GM18909 (cell line): ENCODE measurements at regions not wholly inside any gene's neighbourhood (a gene's known extent, or its start where the extent isn't known, plus 50 kb on each side); places are given as distances from the start of the nearest gene placed in this dataset.
"Not testable (repeated sequence)": the region's sequence is repeated elsewhere in the genome, so short reads cannot be mapped to it uniquely, and the experiment has no call there.

Experiments used
- ATAC-seq: cut with Tn5 transposase; IDR thresholded peaks from one replicate; pipeline ENCODE4 v1.9.1; 2021; ENCODE audit warnings: mild to moderate bottlenecking; ENCODE audit not compliant: unreplicated experiment, poor library complexity

DNA sequence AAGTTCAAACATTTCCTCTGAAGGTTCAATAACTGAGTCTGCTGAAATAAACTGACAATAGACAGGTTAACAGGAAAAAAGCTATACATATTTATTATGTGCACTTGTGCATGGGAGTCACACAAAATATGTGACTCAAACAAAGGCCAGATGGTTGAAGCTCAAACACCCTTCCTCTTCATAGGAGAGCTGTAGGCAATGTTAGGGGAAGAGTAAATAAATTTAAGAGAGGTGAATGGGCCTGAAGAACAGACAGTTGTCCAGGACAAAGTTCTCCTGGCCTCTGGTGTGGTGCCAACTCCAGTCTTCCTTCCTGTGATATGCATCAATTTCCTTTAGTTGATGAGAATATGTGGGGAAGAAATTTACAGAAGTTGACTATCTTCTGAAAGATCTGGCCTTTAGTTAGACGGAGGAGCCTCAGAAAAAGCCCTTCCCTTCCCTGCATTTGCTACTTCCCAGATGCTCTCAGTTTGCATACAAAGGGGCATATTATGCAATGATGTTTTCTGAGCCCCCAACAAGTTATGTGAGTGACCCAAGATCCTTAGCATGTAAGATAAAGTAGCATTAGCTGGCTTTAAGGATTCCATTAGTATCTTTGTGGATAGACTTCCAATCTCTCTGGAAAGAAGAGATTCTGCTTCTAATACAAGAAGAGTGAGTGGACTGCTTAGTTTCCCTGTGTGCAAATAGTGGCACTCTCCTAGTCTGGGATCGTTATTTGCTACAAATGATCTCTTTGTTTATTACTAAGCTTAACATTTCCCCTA is 96.4 kb upstream of the IGSF10 start:
- ATAC-seq = no peak

DNA sequence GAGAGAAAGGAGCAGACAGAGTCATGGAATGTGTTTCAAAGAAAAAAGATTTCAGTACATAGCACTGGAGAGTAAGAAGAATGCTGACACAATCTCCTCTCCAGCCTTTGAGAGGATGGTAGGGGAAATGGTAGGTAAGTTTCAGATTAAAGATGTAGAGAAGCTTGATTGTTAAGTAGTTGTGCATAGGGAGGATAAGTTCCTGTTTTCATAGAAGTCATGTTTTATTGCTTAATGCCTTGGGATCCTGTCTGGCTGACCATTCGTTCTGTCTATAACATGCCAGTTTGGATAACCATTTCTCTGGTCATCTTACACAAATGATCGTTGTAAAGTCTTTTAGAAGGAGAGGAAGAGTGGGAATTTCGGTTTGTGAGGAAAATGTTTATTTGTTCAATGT is 95.7 kb upstream of the IGSF10 start:
- no peak for ATAC-seq

DNA sequence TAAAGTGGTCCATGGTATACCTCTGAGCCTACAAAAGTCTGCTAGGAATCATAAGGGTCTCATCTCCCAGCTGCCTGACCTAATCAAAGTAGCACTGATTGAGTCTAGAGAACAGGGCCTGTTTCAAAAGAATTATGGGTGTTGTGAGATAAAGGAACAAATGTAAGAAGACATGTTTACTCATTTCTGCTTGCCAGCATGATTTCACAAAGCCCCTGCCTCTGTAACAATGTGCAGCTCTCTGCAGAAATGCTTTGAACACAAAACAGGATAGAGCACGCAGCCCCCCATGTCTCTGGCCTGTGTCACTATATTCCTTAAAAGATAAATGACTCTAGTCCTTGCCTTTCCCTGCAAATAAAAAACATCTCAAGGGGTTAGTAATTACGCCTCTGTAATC is 94.7 kb upstream of the IGSF10 start:
- ATAC-seq = no peak

DNA sequence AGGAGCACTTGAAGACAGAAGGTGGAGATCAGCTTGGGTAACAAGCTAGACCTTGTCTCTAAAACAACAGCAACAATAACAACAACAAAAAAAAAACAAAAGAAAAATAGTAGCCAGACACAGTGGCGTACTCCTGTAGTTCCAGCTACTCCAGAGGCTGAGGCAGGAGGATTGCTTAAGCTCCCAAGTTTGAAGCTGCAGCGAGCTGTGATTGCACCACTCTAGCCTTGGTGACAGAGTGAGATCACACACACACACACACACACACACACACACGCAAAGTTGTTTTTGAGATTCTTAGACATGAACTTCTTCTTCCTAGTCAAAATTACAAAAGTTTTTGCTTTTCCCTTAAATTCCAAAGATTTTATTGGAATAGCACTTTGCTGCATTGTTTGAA is 93.0 kb upstream of the IGSF10 start:
- ATAC-seq = no peak

DNA sequence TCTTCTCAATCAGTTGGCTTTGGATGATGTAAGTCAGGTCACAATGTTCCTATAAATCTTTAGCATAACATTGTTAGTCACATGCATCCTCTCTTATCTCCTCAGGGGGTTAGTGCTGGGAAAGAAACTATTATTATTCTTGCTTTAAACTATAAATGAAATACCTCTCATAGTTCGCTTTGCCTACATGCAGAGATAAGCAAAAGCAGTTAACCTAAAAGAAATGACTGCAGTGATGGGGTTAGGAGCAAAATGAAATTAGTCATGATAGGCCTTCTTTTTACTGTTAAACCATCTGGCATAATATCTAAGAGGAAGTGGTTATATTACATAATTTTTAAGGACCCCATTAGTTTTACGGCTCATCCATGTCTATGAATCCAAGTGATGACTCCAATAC is 91.7 kb upstream of the IGSF10 start:
- ATAC-seq = no peak

- no peak for ATAC-seq
Measured at GRCh38 chr3:151550642-151551041, 89.8 kb upstream of the IGSF10 start.

GRCh38 chr3:151550025-151550618 is 89.3 kb upstream of the IGSF10 start:
- no peak for ATAC-seq

- ATAC-seq = no peak
Measured at GRCh38 chr3:151548195-151548594, 87.3 kb upstream of the IGSF10 start.

GRCh38 chr3:151544164-151544548 is 83.3 kb upstream of the IGSF10 start:
- no peak for ATAC-seq

- ATAC-seq = no peak
Measured at GRCh38 chr3:151541178-151541577, 80.3 kb upstream of the IGSF10 start.

DNA sequence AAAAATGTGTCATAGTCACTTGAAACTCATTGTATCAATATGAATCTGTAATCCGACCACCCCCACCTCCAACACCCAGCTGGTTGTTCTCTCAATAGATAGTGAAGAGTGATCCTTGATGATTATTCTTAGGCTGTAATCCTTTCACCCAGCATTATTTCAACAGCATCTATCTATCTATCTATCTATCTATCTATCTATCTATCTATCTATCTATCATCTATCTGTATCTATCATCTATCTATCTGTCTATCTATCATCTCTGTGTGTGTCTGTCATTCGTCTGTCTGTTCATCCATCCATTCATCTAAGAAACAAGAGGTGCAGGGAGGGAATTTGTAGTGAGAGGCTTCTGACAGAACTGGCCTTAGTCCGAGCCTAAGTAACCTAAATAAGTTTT is 78.7 kb upstream of the IGSF10 start:
- ATAC-seq = no peak

DNA sequence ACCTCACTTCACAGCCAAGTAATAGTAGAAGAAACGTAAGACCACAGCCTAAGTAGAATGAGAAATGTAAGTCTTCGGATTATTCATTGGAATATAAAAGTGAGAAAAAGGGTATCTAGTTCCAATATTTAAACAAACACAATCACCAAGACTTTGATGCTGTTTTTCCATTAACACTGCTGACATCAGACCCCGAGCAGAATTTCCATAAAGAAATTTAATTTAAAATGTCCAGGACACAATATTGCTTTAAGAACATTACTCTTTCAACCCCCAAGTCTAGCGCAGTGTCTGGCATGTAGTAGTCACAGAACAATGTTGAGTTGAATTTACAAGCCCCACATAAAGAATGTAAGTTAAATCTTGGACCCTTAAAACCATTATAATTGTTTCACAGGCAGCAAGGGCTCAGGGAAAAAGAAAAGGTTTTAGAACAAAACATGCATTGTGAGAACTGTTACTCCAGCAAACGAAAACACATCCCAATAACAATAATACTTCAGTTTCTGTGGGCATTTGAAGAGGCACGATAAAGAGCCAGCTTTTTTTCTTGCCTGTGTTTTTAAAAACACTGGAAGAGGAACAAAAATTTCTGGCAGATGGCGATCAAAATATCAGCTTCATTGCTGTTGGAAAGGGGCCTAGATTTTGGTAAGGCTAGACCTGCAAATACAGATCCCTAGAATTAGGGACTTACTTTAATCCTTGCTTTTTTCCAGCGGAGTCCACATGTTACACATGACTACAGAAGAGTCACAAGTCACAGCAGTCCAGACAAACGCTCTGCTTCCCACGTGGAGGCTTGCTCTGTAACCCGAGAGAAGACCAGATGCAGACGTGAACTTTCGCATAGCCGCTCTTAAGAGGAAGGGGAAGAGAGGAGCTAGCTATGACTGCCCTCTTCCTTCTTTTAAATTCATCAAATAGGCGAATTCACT is 77.9 kb upstream of the IGSF10 start:
- ATAC-seq = no peak

- ATAC-seq = no peak
Measured at GRCh38 chr3:151537726-151538125, 76.9 kb upstream of the IGSF10 start.

- no peak for ATAC-seq
Measured at GRCh38 chr3:151526757-151527156, 65.9 kb upstream of the IGSF10 start.

DNA sequence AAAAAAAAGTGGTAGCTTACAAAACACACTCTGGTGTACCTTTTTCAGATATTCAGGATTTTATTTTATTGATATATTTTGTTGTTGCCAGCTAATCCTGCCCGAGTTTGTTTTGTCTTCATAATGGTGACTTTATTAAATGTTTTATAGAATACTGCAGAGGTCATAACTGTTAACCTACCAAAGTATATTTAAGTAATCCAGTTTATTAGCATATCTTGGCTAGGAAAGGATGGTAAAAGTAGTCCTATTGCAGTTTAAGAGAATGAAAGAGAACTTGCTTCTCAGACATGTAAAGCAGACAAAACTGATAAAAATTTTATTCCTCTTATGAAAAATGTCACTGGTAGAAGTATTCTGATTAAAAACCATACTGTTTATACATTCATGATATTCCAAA is 59.2 kb upstream of the IGSF10 start:
- ATAC-seq = no peak

- not testable (repeated sequence) for ATAC-seq
Measured at GRCh38 chr3:151511433-151511832, 50.6 kb upstream of the IGSF10 start.
